Peyer's patch (tissue), 4 donors: ENCODE measurements at regions not wholly inside any gene's neighbourhood (a gene's known extent, or its start where the extent isn't known, plus 50 kb on each side); places are given as distances from the start of the nearest gene placed in this dataset.
"Not testable (repeated sequence)": the region's sequence is repeated elsewhere in the genome, so short reads cannot be mapped to it uniquely, and the experiment has no call there.

ENCODE experiments used
- POLR2A ChIP-seq, 2 donors: fragments of 450-650 bp; IDR thresholded peaks; one replicate each; pipeline ENCODE4 v1.5.1; 2017; ENCODE audit warnings: antibody characterized with exemption in 2 of 2, mild to moderate bottlenecking in 2 of 2, moderate library complexity in 2 of 2
- TF ChIP-seq, protein P1 (sequence below), 6 experiments: fragments of 450-650 bp in 4 of 6; fragments of 200-600 bp in 2 of 6; sonication (generic) in 1 of 6; IDR thresholded peaks; one replicate each; pipeline ENCODE4 v1.5.1; 2017 to 2019; ENCODE audit warnings: antibody characterized with exemption in 6 of 6, mild to moderate bottlenecking in 3 of 6, moderate library complexity in 1 of 6

DNA sequence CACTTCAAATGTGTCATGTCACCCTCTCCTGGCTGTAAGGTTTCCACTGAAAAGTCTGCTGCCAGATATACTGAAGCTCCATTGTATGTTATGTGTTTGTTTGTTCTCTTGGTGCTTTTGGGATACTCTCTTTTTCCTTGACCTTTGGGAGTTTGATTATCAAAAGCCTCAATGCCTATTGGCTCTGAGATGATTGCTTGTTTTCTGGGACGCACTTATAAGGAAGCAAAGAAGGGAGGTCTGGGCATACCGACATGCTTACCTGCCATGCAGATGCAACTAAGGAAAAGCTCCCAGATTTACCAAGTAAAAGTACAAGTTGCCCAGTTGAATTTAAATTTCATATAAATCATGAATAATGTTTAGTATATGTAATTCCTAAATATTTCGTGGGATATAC lies 145.3 kb downstream of the SYT15 start:
- TF ChIP-seq, protein P1, sequence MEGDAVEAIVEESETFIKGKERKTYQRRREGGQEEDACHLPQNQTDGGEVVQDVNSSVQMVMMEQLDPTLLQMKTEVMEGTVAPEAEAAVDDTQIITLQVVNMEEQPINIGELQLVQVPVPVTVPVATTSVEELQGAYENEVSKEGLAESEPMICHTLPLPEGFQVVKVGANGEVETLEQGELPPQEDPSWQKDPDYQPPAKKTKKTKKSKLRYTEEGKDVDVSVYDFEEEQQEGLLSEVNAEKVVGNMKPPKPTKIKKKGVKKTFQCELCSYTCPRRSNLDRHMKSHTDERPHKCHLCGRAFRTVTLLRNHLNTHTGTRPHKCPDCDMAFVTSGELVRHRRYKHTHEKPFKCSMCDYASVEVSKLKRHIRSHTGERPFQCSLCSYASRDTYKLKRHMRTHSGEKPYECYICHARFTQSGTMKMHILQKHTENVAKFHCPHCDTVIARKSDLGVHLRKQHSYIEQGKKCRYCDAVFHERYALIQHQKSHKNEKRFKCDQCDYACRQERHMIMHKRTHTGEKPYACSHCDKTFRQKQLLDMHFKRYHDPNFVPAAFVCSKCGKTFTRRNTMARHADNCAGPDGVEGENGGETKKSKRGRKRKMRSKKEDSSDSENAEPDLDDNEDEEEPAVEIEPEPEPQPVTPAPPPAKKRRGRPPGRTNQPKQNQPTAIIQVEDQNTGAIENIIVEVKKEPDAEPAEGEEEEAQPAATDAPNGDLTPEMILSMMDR (IDR thresholded peaks at IDR 0.05) = not testable (repeated sequence)
- not testable (repeated sequence) for TF ChIP-seq POLR2A (IDR thresholded peaks at IDR 0.05)
